Sigmoid colon (tissue), 4 donors: ENCODE measurements at regions not wholly inside any gene's neighbourhood (a gene's known extent, or its start where the extent isn't known, plus 50 kb on each side); places are given as distances from the start of the nearest gene placed in this dataset.
"Not testable (repeated sequence)": the region's sequence is repeated elsewhere in the genome, so short reads cannot be mapped to it uniquely, and the experiment has no call there.

ENCODE experiments used
- CTCF ChIP-seq, 4 experiments: fragments of 450-650 bp in 3 of 4; fragments of 200-600 bp in 1 of 4; IDR thresholded peaks; one replicate each; pipeline ENCODE4 v1.5.1; 2016 to 2019; ENCODE audit warnings: antibody characterized with exemption in 4 of 4, mild to moderate bottlenecking in 3 of 4, moderate library complexity in 2 of 4
- EP300 ChIP-seq, 4 donors: sonication (generic); formaldehyde crosslinking; IDR thresholded peaks; one replicate each; pipeline ENCODE4 v1.6.1; 2017; ENCODE audit warnings: antibody characterized with exemption in 4 of 4
- POLR2A ChIP-seq, 2 donors: fragments of 450-650 bp; IDR thresholded peaks; one replicate each; pipeline ENCODE4 v1.6.1; 2016; ENCODE audit warnings: antibody characterized with exemption in 2 of 2, mild to moderate bottlenecking in 2 of 2, moderate library complexity in 2 of 2
- POLR2AphosphoS5 ChIP-seq, 4 donors: sonication (generic); formaldehyde crosslinking; IDR thresholded peaks; one replicate each; pipeline ENCODE4 v1.6.1; 2017; ENCODE audit warnings: antibody characterized with exemption in 4 of 4

GRCh38 chr15:25174149-25174548, 219.4 kb downstream of the SNRPN start:
- not testable (repeated sequence) for TF ChIP-seq POLR2AphosphoS5, POLR2A, CTCF, EP300 (IDR thresholded peaks at IDR 0.05)
